ENCODE measurements at regions not wholly inside any gene's neighbourhood (a gene's known extent, or its start where the extent isn't known, plus 50 kb on each side); places are given as distances from the start of the nearest gene placed in this dataset.
"Not testable (repeated sequence)": the region's sequence is repeated elsewhere in the genome, so short reads cannot be mapped to it uniquely, and the experiment has no call there.

GRCh38 chr9:102153081-102153480 is 414.6 kb upstream of the GRIN3A start:
- not testable (repeated sequence) for TF ChIP-seq CTCF (IDR thresholded peaks at IDR 0.05); SIN3A (IDR thresholded peaks at IDR 0.05; ENCODE audit: borderline replicate concordance, insufficient read depth, low read depth, low read length); POLR2AphosphoS5 (IDR thresholded peaks at IDR 0.05; ENCODE audit: low read depth, low read length); TCF7L2 (IDR thresholded peaks at IDR 0.05; ENCODE audit: low read depth, low read length)
